Activated B cell treated with CpG ODN at 0.5 μM for 24 hours (primary cell): ENCODE measurements at regions not wholly inside any gene's neighbourhood (a gene's known extent, or its start where the extent isn't known, plus 50 kb on each side); places are given as distances from the start of the nearest gene placed in this dataset.

Experiments used
- ATAC-seq: fragments of 200-7000 bp; cut with Tn5 transposase; one replicate; pipeline ENCODE4 v1.10.0; 2021; ENCODE audit warnings: low read depth, mild to moderate bottlenecking, moderate library complexity
- CTCF ChIA-PET: fragments of 350-600 bp; sonication (Branson Sonifier 250); formaldehyde crosslinking; loops from one replicate; lab custom pipeline; 2021; ENCODE audit warnings: antibody characterized with exemption; lab: Charles Lee
- POLR2A ChIA-PET: fragments of 350-600 bp; sonication (Branson Sonifier 250); formaldehyde crosslinking; loops from one replicate; lab custom pipeline; 2021; ENCODE audit warnings: antibody characterized with exemption; lab: Charles Lee
- DNase-seq: peaks from one replicate; pipeline ENCODE4 v3.0.0; 2022
- H3K27ac Mint-ChIP-seq: one replicate; pipeline ENCODE4 v1.8.0; 2020; ENCODE audit warnings: mixed read lengths
- H3K27me3 Mint-ChIP-seq: one replicate; pipeline ENCODE4 v1.8.0; 2021; ENCODE audit warnings: mixed read lengths
- H3K36me3 Mint-ChIP-seq: one replicate; pipeline ENCODE4 v1.8.0; 2021; ENCODE audit warnings: low read depth, mixed read lengths
- H3K4me1 Mint-ChIP-seq: one replicate; pipeline ENCODE4 v1.8.0; 2021; ENCODE audit warnings: mixed read lengths
- H3K4me3 Mint-ChIP-seq: one replicate; pipeline ENCODE4 v1.8.0; 2020; ENCODE audit warnings: mild to moderate bottlenecking, mixed read lengths
- H3K9me3 Mint-ChIP-seq: one replicate; pipeline ENCODE4 v1.8.0; 2020; ENCODE audit warnings: mixed read lengths
- CTCF ChIP-seq: fragments of 200-600 bp; IDR thresholded peaks from one replicate; pipeline ENCODE4 v1.8.0; 2022; ENCODE audit warnings: antibody characterized with exemption, mild to moderate bottlenecking
- intact Hi-C: fragments of 100-400 bp; cut with micrococcal nuclease; formaldehyde crosslinking; loops from one replicate; pipeline ENCODE4 v1.15.1; 2024

DNA sequence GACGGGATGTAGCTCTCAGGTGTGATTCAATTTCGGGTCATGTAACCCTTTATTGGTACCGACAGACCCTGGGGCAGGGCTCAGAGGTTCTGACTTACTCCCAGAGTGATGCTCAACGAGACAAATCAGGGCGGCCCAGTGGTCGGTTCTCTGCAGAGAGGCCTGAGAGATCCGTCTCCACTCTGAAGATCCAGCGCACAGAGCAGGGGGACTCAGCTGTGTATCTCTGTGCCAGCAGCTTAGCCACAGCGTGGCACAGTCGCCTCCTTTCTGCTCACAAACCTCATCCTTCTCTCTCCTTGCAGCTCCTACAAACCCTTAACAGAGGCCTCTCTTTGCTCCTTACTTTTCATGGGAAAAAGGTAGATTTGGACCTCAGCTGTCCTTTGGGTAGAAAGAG is 197.5 kb upstream of the PRSS58 start:
- no peak for TF ChIP-seq CTCF
- Mint-ChIP-seq H3K4me1 (no peaks in the 10 kb centered on the region), H3K27me3 (peaks cover 38% of the 10 kb centered on the region), H3K9me3 (no peaks in the 10 kb centered on the region), H3K36me3 (no peaks in the 10 kb centered on the region), H3K4me3 (no peak overlapping the region), H3K27ac (no peak overlapping the region)
- POLR2A ChIA-PET = no interaction called here
- no peak for DNase-seq
- intact Hi-C loops = loop anchor here (2.0 kb wide), 1 partner anchor 17 kb away; no protein-coding TSS in a partner anchor
- CTCF ChIA-PET = no interaction called here
- ATAC-seq = no peak

DNA sequence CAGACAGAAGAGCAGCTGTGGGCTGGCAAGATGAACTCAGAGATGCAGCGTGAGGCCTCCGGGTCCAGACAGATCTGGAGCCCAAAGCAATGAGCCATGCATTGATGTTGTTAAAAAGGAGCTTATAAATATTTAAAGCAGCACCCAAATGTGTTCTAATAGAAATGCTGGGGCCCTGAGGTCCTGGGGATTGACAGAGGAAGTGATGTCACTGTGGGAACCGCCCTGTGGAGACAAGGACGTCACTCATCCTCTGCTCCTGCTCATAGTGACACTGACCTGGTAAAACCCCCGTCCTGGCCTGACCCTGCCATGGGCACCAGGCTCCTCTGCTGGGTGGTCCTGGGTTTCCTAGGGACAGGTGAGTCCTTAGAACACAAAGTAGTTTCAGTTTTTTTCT is 197.0 kb upstream of the PRSS58 start:
- H3K27ac Mint-ChIP-seq = no peak overlapping the region
- DNase-seq (no peak), ATAC-seq (no peak)
- CTCF ChIA-PET = no interaction called here
- TF ChIP-seq CTCF = no peak
- no peaks in the 10 kb centered on the region for H3K4me1 Mint-ChIP-seq
- no peaks in the 10 kb centered on the region for H3K9me3 Mint-ChIP-seq
- H3K36me3 Mint-ChIP-seq = no peaks in the 10 kb centered on the region
- POLR2A ChIA-PET = no interaction called here
- H3K27me3 Mint-ChIP-seq = peaks cover 36% of the 10 kb centered on the region
- no peak overlapping the region for H3K4me3 Mint-ChIP-seq
- intact Hi-C loops = loop anchor here (2.0 kb wide), 1 partner anchor 18 kb away; no protein-coding TSS in a partner anchor

GRCh38 chr7:142452791-142453190 is 194.9 kb upstream of the PRSS58 start:
- H3K27ac Mint-ChIP-seq = no peak overlapping the region
- no peak overlapping the region for H3K4me3 Mint-ChIP-seq
- peaks cover 27% of the 10 kb centered on the region for H3K27me3 Mint-ChIP-seq
- ChIA-PET POLR2A (no interaction called here), CTCF (no interaction called here)
- H3K4me1 Mint-ChIP-seq = no peaks in the 10 kb centered on the region
- ATAC-seq = no peak
- TF ChIP-seq CTCF = no peak
- H3K36me3 Mint-ChIP-seq = no peaks in the 10 kb centered on the region
- no peaks in the 10 kb centered on the region for H3K9me3 Mint-ChIP-seq
- intact Hi-C loops = no loop called here
- no peak for DNase-seq

DNA sequence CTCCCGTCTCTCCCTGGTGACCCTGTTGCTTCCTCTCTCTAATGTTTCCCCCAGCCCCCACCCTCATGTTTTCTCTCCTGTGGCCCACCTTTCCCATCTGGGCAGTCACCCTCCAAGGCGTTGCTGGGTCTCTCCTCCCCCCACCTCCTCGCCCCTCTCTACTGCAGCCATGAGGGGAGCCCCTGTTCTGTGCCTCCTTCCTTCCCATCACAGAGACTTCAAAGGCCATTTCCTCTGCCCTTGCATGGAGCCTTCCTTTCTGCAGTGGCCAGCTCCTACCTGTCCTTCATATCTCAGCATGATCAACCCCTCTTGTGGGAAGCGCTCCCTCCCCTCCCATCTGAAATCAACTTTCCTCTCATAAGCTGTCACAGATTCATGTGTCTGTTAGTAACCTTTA is 194.0 kb upstream of the PRSS58 start:
- ChIA-PET POLR2A (no interaction called here), CTCF (interaction anchor here (1.1 kb wide), 1 partner anchor 26 kb away, joined by 3 read pairs; no protein-coding TSS in a partner anchor)
- H3K9me3 Mint-ChIP-seq = no peaks in the 10 kb centered on the region
- intact Hi-C loops = no loop called here
- peaks cover 21% of the 10 kb centered on the region for H3K27me3 Mint-ChIP-seq
- no peaks in the 10 kb centered on the region for H3K4me1 Mint-ChIP-seq
- no peak overlapping the region for H3K4me3 Mint-ChIP-seq
- H3K27ac Mint-ChIP-seq = no peak overlapping the region
- ATAC-seq = no peak
- no peak for DNase-seq
- no peaks in the 10 kb centered on the region for H3K36me3 Mint-ChIP-seq
- no peak for TF ChIP-seq CTCF

GRCh38 chr7:142451296-142451695 is 193.4 kb upstream of the PRSS58 start:
- Mint-ChIP-seq H3K27ac (no peak overlapping the region), H3K4me1 (no peaks in the 10 kb centered on the region), H3K9me3 (no peaks in the 10 kb centered on the region), H3K27me3 (peaks cover 19% of the 10 kb centered on the region), H3K4me3 (no peak overlapping the region), H3K36me3 (no peaks in the 10 kb centered on the region)
- ATAC-seq (no peak), DNase-seq (no peak)
- intact Hi-C loops = no loop called here
- ChIA-PET CTCF (no interaction called here), POLR2A (no interaction called here)
- no peak for TF ChIP-seq CTCF
